Nephron progenitor cell (in vitro differentiated cells): ENCODE measurements at regions not wholly inside any gene's neighbourhood (a gene's known extent, or its start where the extent isn't known, plus 50 kb on each side); places are given as distances from the start of the nearest gene placed in this dataset.
A peak's percentile ranks its signal among the peaks of the same experiment; 100 is the strongest.

Experiments used
- DNase-seq: peaks from one replicate; pipeline ENCODE4 v3.0.0; 2021
- H3K27ac Mint-ChIP-seq: 2 replicates; pipeline ENCODE4 v1.8.0; 2021; ENCODE audit warnings: mild to moderate bottlenecking, moderate library complexity, mixed read lengths
- H3K27me3 Mint-ChIP-seq: 2 replicates; pipeline ENCODE4 v1.8.0; 2021; ENCODE audit warnings: mild to moderate bottlenecking, low read depth, mixed read lengths; ENCODE audit not compliant: poor library complexity
- H3K36me3 Mint-ChIP-seq: 2 replicates; pipeline ENCODE4 v1.8.0; 2021; ENCODE audit warnings: low read depth, mixed read lengths
- H3K4me1 Mint-ChIP-seq: 2 replicates; pipeline ENCODE4 v1.8.0; 2021; ENCODE audit warnings: mixed read lengths
- H3K4me3 Mint-ChIP-seq: 2 replicates; pipeline ENCODE4 v1.8.0; 2021; ENCODE audit warnings: mild to moderate bottlenecking, moderate library complexity, mixed read lengths
- H3K9me3 Mint-ChIP-seq: 2 replicates; pipeline ENCODE4 v1.8.0; 2021; ENCODE audit warnings: mild to moderate bottlenecking, moderate library complexity, mixed read lengths
- CTCF ChIP-seq: fragments of 200-600 bp; sonication (generic); IDR thresholded peaks from 2 replicates; pipeline ENCODE4 v1.5.0; 2021; ENCODE audit warnings: antibody characterized with exemption

DNA sequence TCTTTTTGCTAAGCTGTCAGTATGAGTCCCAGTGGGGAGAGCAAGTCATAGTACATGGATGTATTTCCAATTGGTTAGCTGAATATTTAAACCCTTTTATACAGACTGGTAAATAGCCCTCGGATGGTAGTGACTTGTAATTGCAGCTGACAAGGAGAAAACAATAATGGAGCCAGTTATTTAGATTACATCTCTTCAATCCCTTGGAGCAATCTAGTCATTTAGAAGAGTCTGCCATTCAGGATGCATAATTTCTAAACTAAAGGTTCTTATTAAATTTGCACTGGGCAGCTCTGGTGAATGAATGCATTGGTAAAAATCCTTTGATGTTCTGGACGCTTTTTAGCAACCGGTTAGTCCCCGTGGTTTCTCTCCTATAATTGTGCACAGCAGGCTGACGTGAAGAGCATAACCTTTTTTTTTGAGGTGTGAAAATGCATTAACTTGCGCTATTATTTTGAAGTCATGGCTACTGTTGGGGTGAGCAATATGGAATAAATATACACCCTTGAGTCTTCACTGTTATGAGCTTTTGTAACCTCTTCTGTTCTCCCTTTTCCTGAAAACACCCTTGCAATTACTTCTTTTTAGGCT lies 158.6 kb upstream of the CD180 start:
- Mint-ChIP-seq H3K4me3 (no peak overlapping the region), H3K27me3 (peaks cover 4% of the 10 kb centered on the region), H3K36me3 (no peaks in the 10 kb centered on the region), H3K9me3 (no peaks in the 10 kb centered on the region), H3K4me1 (peaks cover 33% of the 10 kb centered on the region), H3K27ac (no peak overlapping the region)
- TF ChIP-seq CTCF = no peak
- no peak for DNase-seq

DNA sequence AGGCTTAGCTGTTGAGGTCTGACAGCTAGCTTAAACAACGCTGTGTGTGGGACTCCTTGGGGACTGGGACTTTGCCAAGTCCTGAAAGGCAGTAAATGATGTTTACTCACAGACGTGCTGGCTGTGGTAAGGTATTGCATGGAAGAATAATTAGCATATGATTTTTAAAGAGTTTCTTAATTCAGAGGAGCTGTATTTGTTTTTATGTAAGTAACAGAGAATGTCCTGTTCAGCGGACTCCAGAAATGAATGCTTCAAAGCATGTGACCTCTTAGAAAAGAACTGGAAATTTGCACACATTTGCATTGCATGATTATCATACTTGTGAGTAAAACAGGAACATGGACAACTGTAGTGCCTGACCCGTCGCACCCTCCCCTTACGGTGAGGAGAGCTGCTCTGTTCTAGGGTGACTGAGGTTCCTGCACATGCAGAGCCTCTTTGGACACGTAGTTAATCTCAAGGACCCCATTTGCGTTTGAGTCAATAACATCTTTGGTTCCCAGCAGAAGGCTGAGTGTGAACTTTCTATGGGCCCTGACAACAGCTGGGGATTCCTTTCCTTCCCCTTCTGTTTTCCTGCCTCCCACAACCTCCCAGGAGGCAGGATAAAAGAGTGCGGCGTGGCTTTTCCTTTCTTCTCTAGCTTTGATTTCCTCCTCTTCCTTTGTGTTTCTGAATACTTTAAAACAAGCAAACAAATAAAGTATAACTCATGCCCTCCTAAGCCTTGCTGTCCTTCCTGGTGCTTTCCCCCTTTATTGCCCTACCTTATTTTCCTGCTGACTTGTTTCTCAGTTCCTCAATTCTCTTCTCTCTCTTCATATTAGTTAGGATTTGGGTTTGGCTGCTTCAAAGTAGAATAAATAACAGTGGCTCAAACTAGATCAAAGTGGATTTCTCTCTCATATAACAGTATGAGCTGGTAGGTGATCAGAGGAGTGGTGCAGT lies 157.2 kb upstream of the CD180 start:
- peak overlapping the region; percentile 66 for H3K27ac Mint-ChIP-seq
- no peaks in the 10 kb centered on the region for H3K36me3 Mint-ChIP-seq
- DNase-seq = no peak

GRCh38 chr5:67350618-67351201 lies 154.1 kb upstream of the CD180 start:
- Mint-ChIP-seq H3K27ac (no peak overlapping the region), H3K9me3 (peaks cover 18% of the 10 kb centered on the region), H3K4me1 (peaks cover 33% of the 10 kb centered on the region), H3K27me3 (no peaks in the 10 kb centered on the region), H3K36me3 (peaks cover 5% of the 10 kb centered on the region), H3K4me3 (no peak overlapping the region)
- no peak for TF ChIP-seq CTCF
- no peak for DNase-seq

More for the DNA sequence above, 157.2 kb upstream of the CD180 start:
- peak overlapping the region; percentile 1 for H3K4me3 Mint-ChIP-seq
- H3K4me1 Mint-ChIP-seq = peaks cover 33% of the 10 kb centered on the region
- no peaks in the 10 kb centered on the region for H3K27me3 Mint-ChIP-seq
- H3K9me3 Mint-ChIP-seq = no peaks in the 10 kb centered on the region
- TF ChIP-seq CTCF = no peak

- no peak for TF ChIP-seq CTCF
- H3K36me3 Mint-ChIP-seq = peaks cover 6% of the 10 kb centered on the region
These were observed 153.6 kb upstream of the CD180 start for GRCh38 chr5:67350185-67350584.

GRCh38 chr5:67347821-67348220 lies 151.2 kb upstream of the CD180 start:
- no peak overlapping the region for H3K27ac Mint-ChIP-seq
- no peaks in the 10 kb centered on the region for H3K27me3 Mint-ChIP-seq
- peaks cover 5% of the 10 kb centered on the region for H3K4me1 Mint-ChIP-seq
- no peak for TF ChIP-seq CTCF
- H3K9me3 Mint-ChIP-seq = peaks cover 41% of the 10 kb centered on the region
- DNase-seq = no peak
- H3K36me3 Mint-ChIP-seq = peaks cover 15% of the 10 kb centered on the region
- H3K4me3 Mint-ChIP-seq = no peak overlapping the region

More at GRCh38 chr5:67350185-67350584, 153.6 kb upstream of the CD180 start:
- DNase-seq = no peak
- H3K27ac Mint-ChIP-seq = no peak overlapping the region
- H3K27me3 Mint-ChIP-seq = no peaks in the 10 kb centered on the region
- no peak overlapping the region for H3K4me3 Mint-ChIP-seq
- H3K4me1 Mint-ChIP-seq = peaks cover 29% of the 10 kb centered on the region
- peaks cover 23% of the 10 kb centered on the region for H3K9me3 Mint-ChIP-seq
